SK-N-MC (cell line): ENCODE measurements at regions not wholly inside any gene's neighbourhood (a gene's known extent, or its start where the extent isn't known, plus 50 kb on each side); places are given as distances from the start of the nearest gene placed in this dataset.

ENCODE experiments used
- EZH2 ChIP-seq: fragments of 200-600 bp; sonication (generic); IDR thresholded peaks from one replicate; pipeline ENCODE4 v1.6.1; 2017; ENCODE audit warnings: antibody characterized with exemption
- FOXP2 ChIP-seq: optimal IDR thresholded peaks from 2 replicates; pipeline ENCODE3; 2011; ENCODE audit warnings: mild to moderate bottlenecking, moderate library complexity; ENCODE audit not compliant: insufficient read depth; ENCODE audit errors: extremely low read length, control extremely low read depth
- POLR2AphosphoS5 ChIP-seq: IDR thresholded peaks from 2 replicates; pipeline ENCODE4 v1.6.1; 2012; ENCODE audit warnings: mild to moderate bottlenecking, low read depth, low read length, borderline replicate concordance

GRCh38 chr9:18077941-18078678 is 395.8 kb upstream of the ADAMTSL1 start:
- TF ChIP-seq EZH2 (no peak), POLR2AphosphoS5 (no peak), FOXP2 (no peak)
